ENCODE measurements at regions not wholly inside any gene's neighbourhood (a gene's known extent, or its start where the extent isn't known, plus 50 kb on each side); places are given as distances from the start of the nearest gene placed in this dataset.
A peak's percentile ranks its signal among the peaks of the same experiment; 100 is the strongest.

GRCh38 chr7:47664650-47665195, 82.8 kb upstream of the TNS3 start:
- no peak for DNase-seq (ENCODE audit: low read depth, low spot score)

- DNase-seq (ENCODE audit: low read depth, low spot score) = no peak
Measured at GRCh38 chr7:47663851-47664250, 81.9 kb upstream of the TNS3 start.

GRCh38 chr7:47663213-47663612, 81.3 kb upstream of the TNS3 start:
- no peak for DNase-seq (ENCODE audit: low read depth, low spot score)

GRCh38 chr7:47661051-47661714, 79.3 kb upstream of the TNS3 start:
- no peak for DNase-seq (ENCODE audit: low read depth, low spot score)

GRCh38 chr7:47659664-47660462, 78.0 kb upstream of the TNS3 start:
- no peak for DNase-seq (ENCODE audit: low read depth, low spot score)

GRCh38 chr7:47658886-47659635, 77.2 kb upstream of the TNS3 start:
- no peak for DNase-seq (ENCODE audit: low read depth, low spot score)

- DNase-seq (ENCODE audit: low read depth, low spot score) = no peak
Measured at GRCh38 chr7:47657126-47657525, 75.2 kb upstream of the TNS3 start.

GRCh38 chr7:47654672-47655298, 72.9 kb upstream of the TNS3 start:
- no peak for DNase-seq (ENCODE audit: low read depth, low spot score)

GRCh38 chr7:47653550-47654411, 71.9 kb upstream of the TNS3 start:
- DNase-seq (ENCODE audit: low read depth, low spot score) = no peak

- DNase-seq (ENCODE audit: low read depth, low spot score) = no peak
Measured at GRCh38 chr7:47652591-47652990, 70.7 kb upstream of the TNS3 start.

- peak; percentile 79 for DNase-seq (ENCODE audit: low read depth, low spot score)
Measured at GRCh38 chr7:47651355-47652317, 69.7 kb upstream of the TNS3 start.

GRCh38 chr7:47649919-47650318, 68.0 kb upstream of the TNS3 start:
- DNase-seq (ENCODE audit: low read depth, low spot score) = no peak

GRCh38 chr7:47648275-47648925, 66.5 kb upstream of the TNS3 start:
- peak; percentile 60 for DNase-seq (ENCODE audit: low read depth, low spot score)

GRCh38 chr7:47647918-47648250, 66.0 kb upstream of the TNS3 start:
- no peak for DNase-seq (ENCODE audit: low read depth, low spot score)

- no peak for DNase-seq (ENCODE audit: low read depth, low spot score)
Measured at GRCh38 chr7:47647181-47647917, 65.4 kb upstream of the TNS3 start.

- no peak for DNase-seq (ENCODE audit: low read depth, low spot score)
Measured at GRCh38 chr7:47643716-47644400, 61.9 kb upstream of the TNS3 start.

GRCh38 chr7:47640265-47640664, 58.4 kb upstream of the TNS3 start:
- DNase-seq (ENCODE audit: low read depth, low spot score) = no peak
